Left ventricle myocardium inferior (tissue), 1 donor: ENCODE measurements at regions not wholly inside any gene's neighbourhood (a gene's known extent, or its start where the extent isn't known, plus 50 kb on each side); places are given as distances from the start of the nearest gene placed in this dataset.

Experiments used
- DNase-seq: peaks from one replicate; pipeline ENCODE4 v3.0.0-alpha.2; 2020
- H3K27ac ChIP-seq: fragments of 200-600 bp; replicated peaks from 2 replicates; pipeline ENCODE4 v1.8.0; 2021
- H3K27me3 ChIP-seq: fragments of 200-600 bp; 2 replicates; pipeline ENCODE4 v1.8.0; 2021; ENCODE audit warnings: low read depth
- H3K36me3 ChIP-seq: fragments of 200-600 bp; 2 replicates; pipeline ENCODE4 v1.8.0; 2021
- H3K4me1 ChIP-seq: fragments of 200-600 bp; 2 replicates; pipeline ENCODE4 v1.8.0; 2021
- H3K4me3 ChIP-seq: fragments of 200-600 bp; 2 replicates; pipeline ENCODE4 v1.8.0; 2021; ENCODE audit warnings: mild to moderate bottlenecking, moderate library complexity
- H3K9me3 ChIP-seq: fragments of 200-600 bp; replicated peaks from 2 replicates; pipeline ENCODE4 v1.8.0; 2021
- intact Hi-C: fragments of 100-400 bp; cut with micrococcal nuclease; formaldehyde crosslinking; loops from one replicate; pipeline ENCODE4 v1.11.0; 2022
- TF ChIP-seq, protein P1 (sequence below): fragments of 200-600 bp; IDR thresholded peaks from 2 replicates; pipeline ENCODE4 v1.8.0; 2021; ENCODE audit warnings: antibody characterized with exemption, mild to moderate bottlenecking, borderline replicate concordance
- donor health status: DM: no; HTN: yes; CAD: no; lungs with severe emphysema.

DNA sequence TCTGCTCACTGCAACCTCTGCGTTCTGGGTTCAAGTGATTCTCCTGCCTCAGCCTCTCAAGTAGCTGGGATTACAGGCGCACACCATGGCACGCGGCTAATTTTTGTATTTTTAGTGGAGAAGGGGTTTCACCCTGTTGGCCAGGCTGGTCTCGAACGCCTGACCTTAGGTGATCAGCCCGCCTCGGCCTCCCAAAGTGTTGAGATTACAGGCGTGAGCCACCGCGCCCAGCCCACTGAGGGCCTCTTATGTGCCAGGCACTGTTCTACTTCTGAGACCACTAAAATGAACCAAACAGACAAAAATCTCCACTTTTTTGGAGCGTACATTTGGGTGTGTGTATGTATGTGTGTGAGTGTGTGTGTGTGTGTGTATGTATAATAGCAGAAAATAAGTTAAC, 117.2 kb upstream of the H2AZ1 start:
- no peaks in the 10 kb centered on the region for H3K4me1 ChIP-seq
- H3K27me3 ChIP-seq: peaks cover 25% of the 10 kb centered on the region
- TF ChIP-seq, protein P1, sequence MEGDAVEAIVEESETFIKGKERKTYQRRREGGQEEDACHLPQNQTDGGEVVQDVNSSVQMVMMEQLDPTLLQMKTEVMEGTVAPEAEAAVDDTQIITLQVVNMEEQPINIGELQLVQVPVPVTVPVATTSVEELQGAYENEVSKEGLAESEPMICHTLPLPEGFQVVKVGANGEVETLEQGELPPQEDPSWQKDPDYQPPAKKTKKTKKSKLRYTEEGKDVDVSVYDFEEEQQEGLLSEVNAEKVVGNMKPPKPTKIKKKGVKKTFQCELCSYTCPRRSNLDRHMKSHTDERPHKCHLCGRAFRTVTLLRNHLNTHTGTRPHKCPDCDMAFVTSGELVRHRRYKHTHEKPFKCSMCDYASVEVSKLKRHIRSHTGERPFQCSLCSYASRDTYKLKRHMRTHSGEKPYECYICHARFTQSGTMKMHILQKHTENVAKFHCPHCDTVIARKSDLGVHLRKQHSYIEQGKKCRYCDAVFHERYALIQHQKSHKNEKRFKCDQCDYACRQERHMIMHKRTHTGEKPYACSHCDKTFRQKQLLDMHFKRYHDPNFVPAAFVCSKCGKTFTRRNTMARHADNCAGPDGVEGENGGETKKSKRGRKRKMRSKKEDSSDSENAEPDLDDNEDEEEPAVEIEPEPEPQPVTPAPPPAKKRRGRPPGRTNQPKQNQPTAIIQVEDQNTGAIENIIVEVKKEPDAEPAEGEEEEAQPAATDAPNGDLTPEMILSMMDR: no peak
- no peak for DNase-seq
- no peaks in the 10 kb centered on the region for H3K36me3 ChIP-seq
- intact Hi-C loops: no loop called here
- H3K4me3 ChIP-seq: no peak overlapping the region
- no peaks in the 10 kb centered on the region for H3K9me3 ChIP-seq
- no peak overlapping the region for H3K27ac ChIP-seq

DNA sequence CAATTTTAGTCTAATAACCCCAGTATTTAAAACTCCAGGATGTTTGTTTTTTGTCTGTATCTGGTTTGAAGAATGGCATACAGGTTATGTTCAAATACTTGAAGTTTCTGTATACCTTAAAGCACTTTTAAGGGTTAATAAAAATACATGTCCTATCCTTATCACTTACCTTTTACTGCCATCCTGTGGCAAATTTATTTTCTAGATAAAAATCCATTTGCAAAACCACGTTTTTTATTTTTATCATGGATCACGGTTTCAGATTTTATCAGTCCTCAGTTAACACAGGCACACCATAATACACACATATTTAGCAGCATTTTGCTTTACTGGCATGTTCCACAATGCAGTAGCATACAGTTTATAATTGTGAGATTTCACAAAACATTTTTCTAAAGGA, 113.3 kb upstream of the H2AZ1 start:
- no peaks in the 10 kb centered on the region for H3K36me3 ChIP-seq
- H3K27ac ChIP-seq: no peak overlapping the region
- H3K27me3 ChIP-seq: peaks cover 17% of the 10 kb centered on the region
- no peak for DNase-seq
- no peak overlapping the region for H3K4me3 ChIP-seq
- H3K9me3 ChIP-seq: no peaks in the 10 kb centered on the region
- TF ChIP-seq, protein P1: no peak
- no peaks in the 10 kb centered on the region for H3K4me1 ChIP-seq
- intact Hi-C loops: no loop called here

DNA sequence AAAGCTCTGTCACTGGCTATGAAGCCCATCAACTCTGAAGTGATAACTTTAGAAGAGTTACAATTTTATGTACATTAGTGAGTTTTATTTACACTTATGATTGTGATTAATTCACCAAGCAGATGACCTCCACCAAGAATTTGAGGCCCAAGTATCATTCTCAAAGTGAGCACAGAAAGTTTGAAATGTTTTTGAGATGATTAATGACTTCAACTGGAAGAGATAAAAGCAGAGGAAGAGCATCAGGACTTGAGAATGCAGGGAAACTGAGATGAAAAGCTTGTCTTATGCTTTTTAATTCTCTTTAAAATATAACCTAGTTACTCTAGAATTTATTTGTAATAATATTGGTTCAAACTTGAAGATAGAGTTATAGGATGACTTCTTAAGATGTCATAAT, 112.8 kb upstream of the H2AZ1 start:
- H3K4me1 ChIP-seq: no peaks in the 10 kb centered on the region
- TF ChIP-seq, protein P1: no peak
- H3K27ac ChIP-seq: no peak overlapping the region
- H3K9me3 ChIP-seq: no peaks in the 10 kb centered on the region
- peaks cover 17% of the 10 kb centered on the region for H3K27me3 ChIP-seq
- no peak for DNase-seq
- H3K36me3 ChIP-seq: no peaks in the 10 kb centered on the region
- no peak overlapping the region for H3K4me3 ChIP-seq
- intact Hi-C loops: no loop called here

DNA sequence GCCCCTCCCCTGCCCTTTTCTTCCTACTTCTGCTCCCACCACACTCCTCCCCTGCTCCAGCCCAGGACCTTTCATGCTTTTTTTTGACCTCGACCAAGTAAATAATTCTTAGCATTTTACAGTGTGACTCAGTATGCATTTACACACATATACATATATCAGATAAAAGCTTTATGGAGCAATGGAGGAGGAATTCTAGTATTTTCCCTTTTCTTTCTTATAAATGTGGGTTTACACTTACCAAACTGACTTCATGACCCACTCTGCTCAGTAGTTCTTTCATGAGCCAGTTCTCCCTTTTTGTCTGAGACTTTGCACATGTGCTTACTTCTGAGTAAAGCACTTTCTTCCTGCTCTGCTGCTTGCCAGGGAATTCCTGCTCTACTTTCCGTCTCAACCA, 111.8 kb upstream of the H2AZ1 start:
- TF ChIP-seq, protein P1: no peak
- H3K4me3 ChIP-seq: no peak overlapping the region

DNA sequence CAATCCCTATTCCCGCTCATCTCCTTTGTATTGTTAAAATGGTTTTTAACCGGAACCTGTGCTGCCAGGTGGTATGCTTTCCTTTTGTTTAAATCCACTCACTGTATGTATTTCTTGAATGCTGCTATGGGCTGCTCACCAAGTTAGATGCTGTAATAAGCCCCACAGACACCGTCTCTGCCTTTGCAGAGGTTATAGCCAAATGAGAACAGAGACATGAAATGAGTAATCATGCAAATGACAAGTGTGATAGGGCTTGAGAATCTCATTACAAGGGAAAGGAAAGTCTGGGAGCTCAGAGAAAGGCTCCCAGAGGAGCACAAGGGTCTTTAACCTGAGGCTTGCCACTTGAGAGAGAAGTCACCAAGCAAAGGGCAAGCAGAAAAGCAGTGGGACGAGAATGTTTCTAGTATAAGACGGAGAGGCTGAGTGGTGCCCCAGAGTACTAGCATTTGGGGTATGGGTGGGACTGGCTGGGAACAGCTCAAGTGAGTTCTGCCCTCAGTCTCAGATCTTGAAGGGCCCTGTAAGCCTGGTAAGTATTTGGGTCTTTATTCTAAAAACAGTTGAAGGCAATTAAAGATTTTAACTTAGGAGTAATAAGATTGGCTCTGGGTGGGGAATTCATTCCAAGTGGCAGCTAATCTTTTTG, 110.8 kb upstream of the H2AZ1 start:
- TF ChIP-seq, protein P1: no peak
- H3K27ac ChIP-seq: no peak overlapping the region
- H3K9me3 ChIP-seq: no peaks in the 10 kb centered on the region
- H3K4me3 ChIP-seq: no peak overlapping the region
- no peaks in the 10 kb centered on the region for H3K36me3 ChIP-seq
- intact Hi-C loops: no loop called here
- H3K4me1 ChIP-seq: no peaks in the 10 kb centered on the region
- H3K27me3 ChIP-seq: peaks cover 15% of the 10 kb centered on the region
- no peak for DNase-seq

More for the DNA sequence above, 111.8 kb upstream of the H2AZ1 start:
- Histone ChIP-seq H3K27me3 (peaks cover 15% of the 10 kb centered on the region), H3K36me3 (no peaks in the 10 kb centered on the region), H3K9me3 (no peaks in the 10 kb centered on the region), H3K4me1 (no peaks in the 10 kb centered on the region), H3K27ac (no peak overlapping the region)
- DNase-seq: no peak
- intact Hi-C loops: no loop called here
